ENCODE measurements at regions not wholly inside any gene's neighbourhood (a gene's known extent, or its start where the extent isn't known, plus 50 kb on each side); places are given as distances from the start of the nearest gene placed in this dataset.

- no peak for TF ChIP-seq CTCF (IDR thresholded peaks at IDR 0.05)
- TF ChIP-seq POLR2A (IDR thresholded peaks at IDR 0.05) = no peak
Measured at GRCh38 chr4:24192018-24192641, 302.3 kb upstream of the PPARGC1A start.
